ENCODE measurements at regions not wholly inside any gene's neighbourhood (a gene's known extent, or its start where the extent isn't known, plus 50 kb on each side); places are given as distances from the start of the nearest gene placed in this dataset.
A peak's percentile ranks its signal among the peaks of the same experiment; 100 is the strongest.

- Histone ChIP-seq H3K27me3 (replicated peaks; ENCODE audit: insufficient read depth) (no peaks in the 10 kb centered on the region), H3K9me3 (ENCODE audit: low read depth) (no peaks in the 10 kb centered on the region), H4K20me1 (ENCODE audit: insufficient read depth) (no peaks in the 10 kb centered on the region), H3K27ac (no peak overlapping the region), H3K4me1 (ENCODE audit: insufficient read depth) (peaks cover 24% of the 10 kb centered on the region), H3K79me2 (ENCODE audit: insufficient read depth) (no peaks in the 10 kb centered on the region), H3K9ac (no peak overlapping the region), H3K4me2 (ENCODE audit: unreplicated experiment) (no peak overlapping the region), H2AFZ (no peak overlapping the region), H3F3A (ENCODE audit: insufficient read depth) (peaks cover 12% of the 10 kb centered on the region), H3K9me2 (ENCODE audit: insufficient read depth) (no peaks in the 10 kb centered on the region), H3K4me3 (no peak overlapping the region), H3K36me3 (ENCODE audit: low read depth) (no peaks in the 10 kb centered on the region)
- DNase-seq = peak; percentile 21
- TF ChIP-seq EZH2 (IDR thresholded peaks at IDR 0.05; ENCODE audit: insufficient read depth, poor library complexity, severe bottlenecking) = no peak
- no peak for TF ChIP-seq EZH2phosphoT487 (IDR thresholded peaks at IDR 0.05; ENCODE audit: insufficient read depth, low read depth)
- in situ Hi-C loops (cut with MboI) = no loop called here
- WGBS, 2 experiments (ENCODE audit: low coverage in 1 of 2, low lambda C conversion rate in 2 of 2, missing lambda C conversion rate in 2 of 2) = 57 to 58% methylated on average over 10 of the region's 10 CpGs
Measured at GRCh38 chr2:122031544-122032263, 276.3 kb downstream of the TSN start.

GRCh38 chr2:122032264-122032645 is 276.8 kb downstream of the TSN start:
- no peak overlapping the region for H3K9ac ChIP-seq
- 74 to 80% methylated on average over 6 of the region's 6 CpGs for WGBS, 2 experiments (ENCODE audit: low coverage in 1 of 2, low lambda C conversion rate in 2 of 2, missing lambda C conversion rate in 2 of 2)

GRCh38 chr2:122033778-122034177 is 278.3 kb downstream of the TSN start:
- in situ Hi-C loops (cut with MboI) = no loop called here

More at GRCh38 chr2:122032264-122032645, 276.8 kb downstream of the TSN start:
- Histone ChIP-seq H3K27ac (no peak overlapping the region), H3K4me2 (ENCODE audit: unreplicated experiment) (no peak overlapping the region), H3K36me3 (ENCODE audit: low read depth) (no peaks in the 10 kb centered on the region), H3K27me3 (replicated peaks; ENCODE audit: insufficient read depth) (no peaks in the 10 kb centered on the region), H3K4me3 (no peak overlapping the region), H3F3A (ENCODE audit: insufficient read depth) (peaks cover 10% of the 10 kb centered on the region), H3K79me2 (ENCODE audit: insufficient read depth) (no peaks in the 10 kb centered on the region), H3K9me2 (ENCODE audit: insufficient read depth) (no peaks in the 10 kb centered on the region), H3K9me3 (ENCODE audit: low read depth) (no peaks in the 10 kb centered on the region), H3K4me1 (ENCODE audit: insufficient read depth) (peaks cover 23% of the 10 kb centered on the region), H4K20me1 (ENCODE audit: insufficient read depth) (no peaks in the 10 kb centered on the region), H2AFZ (no peak overlapping the region)
- in situ Hi-C loops (cut with MboI) = no loop called here
- DNase-seq = no peak
- TF ChIP-seq EZH2 (IDR thresholded peaks at IDR 0.05; ENCODE audit: insufficient read depth, poor library complexity, severe bottlenecking) = no peak
- no peak for TF ChIP-seq EZH2phosphoT487 (IDR thresholded peaks at IDR 0.05; ENCODE audit: insufficient read depth, low read depth)

GRCh38 chr2:122034344-122034743 is 278.9 kb downstream of the TSN start:
- no peak for DNase-seq
- Histone ChIP-seq H3K9me3 (ENCODE audit: low read depth) (no peaks in the 10 kb centered on the region), H3K9me2 (ENCODE audit: insufficient read depth) (no peaks in the 10 kb centered on the region), H4K20me1 (ENCODE audit: insufficient read depth) (no peaks in the 10 kb centered on the region), H3K4me2 (ENCODE audit: unreplicated experiment) (no peak overlapping the region), H3K79me2 (ENCODE audit: insufficient read depth) (no peaks in the 10 kb centered on the region), H3K36me3 (ENCODE audit: low read depth) (no peaks in the 10 kb centered on the region), H2AFZ (no peak overlapping the region), H3F3A (ENCODE audit: insufficient read depth) (no peaks in the 10 kb centered on the region), H3K4me3 (no peak overlapping the region), H3K27ac (no peak overlapping the region), H3K4me1 (ENCODE audit: insufficient read depth) (peaks cover 2% of the 10 kb centered on the region), H3K27me3 (replicated peaks; ENCODE audit: insufficient read depth) (no peaks in the 10 kb centered on the region), H3K9ac (no peak overlapping the region)
- no peak for TF ChIP-seq EZH2 (IDR thresholded peaks at IDR 0.05; ENCODE audit: insufficient read depth, poor library complexity, severe bottlenecking)
- no peak for TF ChIP-seq EZH2phosphoT487 (IDR thresholded peaks at IDR 0.05; ENCODE audit: insufficient read depth, low read depth)
- in situ Hi-C loops (cut with MboI) = no loop called here
- WGBS, 2 experiments (ENCODE audit: low coverage in 1 of 2, low lambda C conversion rate in 2 of 2, missing lambda C conversion rate in 2 of 2) = 60 to 72% methylated on average over 5 of the region's 5 CpGs

More at GRCh38 chr2:122033778-122034177, 278.3 kb downstream of the TSN start:
- H3K27ac ChIP-seq = no peak overlapping the region
- DNase-seq = no peak
- 67 to 79% methylated on average over 3 of the region's 3 CpGs for WGBS, 2 experiments (ENCODE audit: low coverage in 1 of 2, low lambda C conversion rate in 2 of 2, missing lambda C conversion rate in 2 of 2)
- H2AFZ ChIP-seq = no peak overlapping the region
- H3K27me3 ChIP-seq (replicated peaks; ENCODE audit: insufficient read depth) = no peaks in the 10 kb centered on the region
- no peak overlapping the region for H3K9ac ChIP-seq
- H3F3A ChIP-seq (ENCODE audit: insufficient read depth) = no peaks in the 10 kb centered on the region
- TF ChIP-seq EZH2 (IDR thresholded peaks at IDR 0.05; ENCODE audit: insufficient read depth, poor library complexity, severe bottlenecking) (no peak), EZH2phosphoT487 (IDR thresholded peaks at IDR 0.05; ENCODE audit: insufficient read depth, low read depth) (no peak)
- no peaks in the 10 kb centered on the region for H3K9me2 ChIP-seq (ENCODE audit: insufficient read depth)
- H3K36me3 ChIP-seq (ENCODE audit: low read depth) = no peaks in the 10 kb centered on the region
- no peaks in the 10 kb centered on the region for H3K9me3 ChIP-seq (ENCODE audit: low read depth)
- no peaks in the 10 kb centered on the region for H4K20me1 ChIP-seq (ENCODE audit: insufficient read depth)
- no peak overlapping the region for H3K4me3 ChIP-seq
- peaks cover 7% of the 10 kb centered on the region for H3K4me1 ChIP-seq (ENCODE audit: insufficient read depth)
- H3K79me2 ChIP-seq (ENCODE audit: insufficient read depth) = no peaks in the 10 kb centered on the region
- no peak overlapping the region for H3K4me2 ChIP-seq (ENCODE audit: unreplicated experiment)
